ENCODE measurements at regions not wholly inside any gene's neighbourhood (a gene's known extent, or its start where the extent isn't known, plus 50 kb on each side); places are given as distances from the start of the nearest gene placed in this dataset.

DNA sequence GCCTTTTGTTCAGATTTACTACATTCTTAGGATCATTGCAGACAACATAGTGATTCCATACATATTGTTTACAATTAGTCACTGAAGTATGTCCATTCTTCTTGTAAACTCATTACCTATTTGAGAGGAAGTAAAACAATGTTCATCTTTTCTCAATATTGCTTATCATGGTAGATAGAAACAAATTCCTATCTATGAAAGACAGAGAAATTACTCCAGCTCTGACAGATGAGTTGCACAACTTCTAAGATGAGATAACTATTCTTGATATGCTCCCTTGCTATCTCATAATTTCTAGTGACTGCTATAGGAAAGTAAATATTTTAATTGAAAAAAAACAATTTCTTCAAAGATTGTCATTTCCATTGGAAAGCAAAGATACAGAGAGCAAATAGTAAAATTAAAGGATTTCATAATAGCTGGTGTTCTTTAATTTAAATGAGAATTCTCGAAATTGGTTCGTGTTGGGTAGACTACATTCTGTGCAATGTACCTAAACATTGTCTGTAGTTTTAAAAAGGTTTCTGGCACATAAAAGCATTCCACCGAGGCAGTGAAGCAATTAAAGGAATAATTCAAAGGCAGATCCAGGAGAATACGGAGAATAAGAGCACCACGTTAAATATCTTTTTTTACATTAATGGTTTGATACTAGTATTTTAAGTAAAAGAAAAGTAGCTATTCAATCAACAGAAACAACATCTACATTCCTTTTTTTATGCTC is 1029.1 kb upstream of the ACO1 start:
- Histone ChIP-seq H4K91ac (replicated peaks; ENCODE audit: insufficient read length, low read length) (no peak overlapping the region), H4K5ac (ENCODE audit: insufficient read length, low read depth, low read length) (no peak overlapping the region), H3K79me2 (ENCODE audit: control insufficient read depth in 1 of 2, insufficient read depth in 2 of 2, low read length in 2 of 2) (no peaks in the 10 kb centered on the region), H3K14ac (ENCODE audit: insufficient read length) (no peak overlapping the region), H2BK120ac (replicated peaks; ENCODE audit: low read depth, low read length) (no peak overlapping the region), H3K27ac (ENCODE audit: low read depth, low read length) (no peak overlapping the region), H2AK5ac (ENCODE audit: low read depth, low read length) (no peak overlapping the region), H3K4ac (replicated peaks; ENCODE audit: insufficient read length, low read depth, low read length) (no peak overlapping the region), H4K8ac (ENCODE audit: extremely low read depth, insufficient read depth, low read length) (no peak overlapping the region), H4K20me1 (replicated peaks in 1 of 2; ENCODE audit: control insufficient read depth in 1 of 2, insufficient read depth in 2 of 2, low read length in 2 of 2) (no peaks in the 10 kb centered on the region), H2AFZ (ENCODE audit: low read length) (no peak overlapping the region), H3K79me1 (ENCODE audit: low read depth, low read length) (no peaks in the 10 kb centered on the region), H3K4me3 (ENCODE audit: extremely low read depth in 1 of 4, insufficient read depth in 2 of 4, low read depth in 3 of 4, low read length in 4 of 4) (no peak overlapping the region), H2BK20ac (ENCODE audit: low read length) (no peak overlapping the region), H3K36me3 (ENCODE audit: control insufficient read depth in 2 of 4, insufficient read depth in 4 of 4, low read length in 3 of 4) (no peaks in the 10 kb centered on the region), H2BK5ac (ENCODE audit: low read depth, low read length) (no peak overlapping the region), H3K9ac (replicated peaks in 1 of 4; ENCODE audit: extremely low read depth in 1 of 4, low read depth in 3 of 4, low read length in 3 of 4) (no peak overlapping the region), H2BK12ac (ENCODE audit: low read depth, low read length) (no peak overlapping the region), H3K27me3 (replicated peaks in 1 of 4; ENCODE audit: control insufficient read depth in 3 of 4, extremely low read depth in 1 of 4, insufficient read depth in 3 of 4, low read length in 3 of 4) (no peaks in the 10 kb centered on the region), H3K56ac (replicated peaks; ENCODE audit: insufficient read length, low read depth, low read length) (no peak overlapping the region), H3K4me2 (ENCODE audit: insufficient read depth in 1 of 2, low read depth in 2 of 2, low read length in 2 of 2) (no peak overlapping the region), H3K4me1 (replicated peaks in 1 of 4; ENCODE audit: control insufficient read depth in 3 of 4, insufficient read depth in 4 of 4, low read length in 3 of 4) (no peaks in the 10 kb centered on the region), H3K23ac (ENCODE audit: insufficient read length) (no peak overlapping the region), H2BK15ac (ENCODE audit: low read length) (no peak overlapping the region), H3K23me2 (ENCODE audit: low read depth, low read length) (no peaks in the 10 kb centered on the region), H3K9me3 (ENCODE audit: insufficient read depth in 2 of 2, low read depth in 1 of 2, low read length in 1 of 2) (no peaks in the 10 kb centered on the region), H3K18ac (ENCODE audit: extremely low read depth, low read length) (no peak overlapping the region)
- ChIA-PET CTCF (ENCODE audit: partially characterized antibody) (no interaction called here), POLR2A (ENCODE audit: partially characterized antibody) (no interaction called here)
- FAIRE-seq, result no peak
- TF ChIP-seq CHD1 (IDR thresholded peaks at IDR 0.05; ENCODE audit: low read depth, low read length), result no peak
- TF ChIP-seq EP300 (IDR thresholded peaks at IDR 0.05; ENCODE audit: borderline replicate concordance in 1 of 2, low read depth in 2 of 2, low read length in 2 of 2), result no peak
- TF ChIP-seq SP2 (IDR thresholded peaks at IDR 0.05; ENCODE audit: low read length), result no peak
- TF ChIP-seq FOSL1 (IDR thresholded peaks at IDR 0.05; ENCODE audit: insufficient read depth, low read depth, low read length), result no peak
- TF ChIP-seq, protein P1, sequence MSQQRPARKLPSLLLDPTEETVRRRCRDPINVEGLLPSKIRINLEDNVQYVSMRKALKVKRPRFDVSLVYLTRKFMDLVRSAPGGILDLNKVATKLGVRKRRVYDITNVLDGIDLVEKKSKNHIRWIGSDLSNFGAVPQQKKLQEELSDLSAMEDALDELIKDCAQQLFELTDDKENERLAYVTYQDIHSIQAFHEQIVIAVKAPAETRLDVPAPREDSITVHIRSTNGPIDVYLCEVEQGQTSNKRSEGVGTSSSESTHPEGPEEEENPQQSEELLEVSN (IDR thresholded peaks at IDR 0.05), result no peak
- no peak for TF ChIP-seq TAF1 (IDR thresholded peaks at IDR 0.05; ENCODE audit: low read depth, low read length)
- TF ChIP-seq SIX5 (IDR thresholded peaks at IDR 0.05; ENCODE audit: low read depth, low read length), result no peak
- no peak for TF ChIP-seq CBX5 (IDR thresholded peaks at IDR 0.05; ENCODE audit: low read depth, low read length)
- TF ChIP-seq POLR2A (IDR thresholded peaks at IDR 0.05; ENCODE audit: control extremely low read depth in 1 of 2, low read depth in 2 of 2, low read length in 2 of 2), result no peak
- TF ChIP-seq NRF1 (IDR thresholded peaks at IDR 0.05; ENCODE audit: low read depth, low read length), result no peak
- no peak for TF ChIP-seq BCL11A (IDR thresholded peaks at IDR 0.05; ENCODE audit: low read depth in 2 of 2, low read length in 2 of 2)
- no peak for TF ChIP-seq KDM5A (IDR thresholded peaks at IDR 0.05; ENCODE audit: low read length)
- no peak for TF ChIP-seq RXRA (IDR thresholded peaks at IDR 0.05; ENCODE audit: insufficient read depth, low read depth, low read length)
- WGBS, 2 experiments (ENCODE audit: extremely low coverage in 1 of 2, insufficient coverage in 1 of 2, insufficient read length in 1 of 2, insufficient replicate concordance in 2 of 2, low coverage in 1 of 2, low lambda C conversion rate in 2 of 2, missing lambda C conversion rate in 1 of 2), result 92% methylated on average over 5 of the region's 5 CpGs; no CpG with 5 or more reads in 1 of the 2 experiments
- DNase-seq (ENCODE audit: low read depth in 1 of 2, low spot score in 2 of 2), result no peak
